GM12878 (cell line): ENCODE measurements at regions not wholly inside any gene's neighbourhood (a gene's known extent, or its start where the extent isn't known, plus 50 kb on each side); places are given as distances from the start of the nearest gene placed in this dataset.

Experiments
- ATAC-seq: fragments of 200-7000 bp; cut with Tn5 transposase; 3 replicates; pipeline ENCODE4 v1.9.1; 2020; ENCODE audit warnings: mild to moderate bottlenecking, moderate library complexity
- BruUV-seq: library from RNA; stranded (reverse); fragments of 400-500 nt; replicated peaks from 2 replicates; lab custom pipeline; 2021; lab: Mats Ljungman, UMichigan
- CTCF ChIA-PET: fragments of 300-600 bp; sonication (Branson Sonifier 250); formaldehyde crosslinking; extraction: SDS; loops from one replicate; lab custom pipeline; 2021; ENCODE audit warnings: inconsistent platforms; lab: Yijun Ruan, JAX
- POLR2A ChIA-PET: fragments of 350-600 bp; formaldehyde crosslinking; extraction: SDS; loops from one replicate; lab custom pipeline; 2021; ENCODE audit warnings: inconsistent platforms; lab: Charles Lee
- RAD21 ChIA-PET: fragments of 300-600 bp; sonication (Branson Sonifier 250); formaldehyde crosslinking; loops from one replicate; lab custom pipeline; 2023; ENCODE audit warnings: antibody characterized with exemption; ENCODE audit not compliant: unreplicated experiment; lab: Charles Lee
- SMC1A ChIA-PET: fragments of 300-600 bp; sonication (Branson Sonifier 250); formaldehyde crosslinking; loops from one replicate; lab custom pipeline; 2023; ENCODE audit not compliant: unreplicated experiment, uncharacterized antibody; lab: Charles Lee
- DNase-seq: peaks from one replicate; pipeline ENCODE4 v3.0.0-alpha.2; 2011; ENCODE audit warnings: low read depth, low spot score
- FAIRE-seq: peaks from 3 replicates; lab custom pipeline; 2011; peaks lifted over from hg19 to GRCh38; lab: Jason Lieb, UNC
- H2AFZ ChIP-seq: 2 replicates; pipeline ENCODE4 v1.6.0; 2011; ENCODE audit warnings: low read depth, low read length, control low read depth; ENCODE audit not compliant: control insufficient read depth
- H3K27ac ChIP-seq: 2 replicates; pipeline ENCODE4 v1.5.1; 2011; ENCODE audit warnings: control low read depth; ENCODE audit not compliant: control insufficient read depth, insufficient read depth
- H3K27me3 ChIP-seq, 2 experiments: replicated peaks in 1 of 2; 2 replicates each; pipeline versions ENCODE4 v1.6.0 to v1.6.1; 2011; ENCODE audit warnings: low read length in 1 of 2; ENCODE audit not compliant: control insufficient read depth in 2 of 2, insufficient read depth in 2 of 2
- H3K36me3 ChIP-seq, 2 experiments: 2 replicates each; pipeline ENCODE4 v1.5.1; 2011; ENCODE audit warnings: low read length in 1 of 2; ENCODE audit not compliant: control insufficient read depth in 2 of 2, insufficient read depth in 2 of 2
- H3K4me1 ChIP-seq: 2 replicates; pipeline ENCODE4 v1.6.1; 2011; ENCODE audit warnings: mild to moderate bottlenecking, low read length, moderate library complexity, mixed read lengths; ENCODE audit not compliant: control insufficient read depth, insufficient read depth
- H3K4me2 ChIP-seq: 2 replicates; pipeline ENCODE4 v1.6.0; 2011; ENCODE audit warnings: control low read depth; ENCODE audit not compliant: control insufficient read depth, insufficient read depth
- H3K4me3 ChIP-seq: fragments of 200-600 bp; sonication (generic); 2 replicates; pipeline ENCODE4 v1.5.1; 2016
- H3K79me2 ChIP-seq: 2 replicates; pipeline ENCODE4 v1.6.0; 2011; ENCODE audit warnings: low read length; ENCODE audit not compliant: control insufficient read depth, insufficient read depth
- H3K9ac ChIP-seq: 2 replicates; pipeline ENCODE4 v1.8.0; 2011; ENCODE audit warnings: low read length, control low read depth, mixed read lengths; ENCODE audit not compliant: control insufficient read depth, insufficient read depth
- H3K9me3 ChIP-seq: replicated peaks from 3 replicates; pipeline ENCODE4 v1.5.1; 2011; ENCODE audit warnings: mild to moderate bottlenecking, low read length; ENCODE audit not compliant: control insufficient read depth, insufficient read depth
- H4K20me1 ChIP-seq: 2 replicates; pipeline ENCODE4 v1.6.0; 2011; ENCODE audit not compliant: control insufficient read depth, insufficient read depth
- FOXK2 ChIP-seq: fragments of 450-650 bp; IDR thresholded peaks from 2 replicates; pipeline ENCODE4 v1.6.1; 2017; ENCODE audit warnings: mild to moderate bottlenecking, moderate library complexity
- FOXM1 ChIP-seq: IDR thresholded peaks from 2 replicates; pipeline ENCODE4 v1.6.1; 2012; ENCODE audit warnings: low read depth, mild to moderate bottlenecking, inconsistent platforms, low read length, moderate library complexity
- GABPA ChIP-seq: IDR thresholded peaks from 2 replicates; pipeline ENCODE4 v1.6.1; 2014; ENCODE audit warnings: antibody characterized with exemption, low read depth, mild to moderate bottlenecking, inconsistent platforms
- IKZF2 ChIP-seq, 2 experiments: fragments of 450-650 bp; IDR thresholded peaks; 2 replicates each; pipeline ENCODE4 v1.6.1; 2017; ENCODE audit warnings: mild to moderate bottlenecking in 2 of 2, moderate library complexity in 2 of 2
- NFYA ChIP-seq: IDR thresholded peaks from 2 replicates; pipeline ENCODE4 v1.6.1; 2011; ENCODE audit warnings: low read depth, mild to moderate bottlenecking, low read length, improper control_type of control experiment, borderline replicate concordance
- NR2C1 ChIP-seq: fragments of 450-650 bp; IDR thresholded peaks from 2 replicates; pipeline ENCODE4 v1.6.1; 2017; ENCODE audit warnings: antibody characterized with exemption, mild to moderate bottlenecking, moderate library complexity
- SP1 ChIP-seq: IDR thresholded peaks from one replicate; pipeline ENCODE4 v1.6.1; 2011; ENCODE audit warnings: low read depth, low read length
- ZSCAN29 ChIP-seq: fragments of 450-650 bp; IDR thresholded peaks from 2 replicates; pipeline ENCODE4 v1.6.1; 2017; ENCODE audit warnings: mild to moderate bottlenecking, moderate library complexity
- whole genome bisulfite sequencing: methylation state at CpG from one replicate; pipeline ENCODE4 v1.1.6; 2016; ENCODE audit warnings: low lambda C conversion rate; ENCODE audit not compliant: insufficient replicate concordance, insufficient coverage; ENCODE audit errors: missing lambda C conversion rate; 5-methylcytosine and 5-hydroxymethylcytosine counted together
- in situ Hi-C: fragments of 300-500 bp; cut with MboI; formaldehyde crosslinking; loops from 9 replicates; pipeline ENCODE4 v1.14.3; 2018; ENCODE audit warnings: mixed read lengths
- intact Hi-C: fragments of 100-400 bp; cut with micrococcal nuclease; formaldehyde crosslinking; loops from one replicate; pipeline ENCODE4 v1.14.2; 2022; ENCODE audit not compliant: unreplicated experiment
- TF ChIP-seq, protein P1 (sequence below): fragments of 450-650 bp; formaldehyde crosslinking; IDR thresholded peaks from 2 replicates; pipeline ENCODE4 v1.4.0; 2022; ENCODE audit warnings: mild to moderate bottlenecking, moderate library complexity
- TF ChIP-seq, protein P2 (sequence below): IDR thresholded peaks from 2 replicates; pipeline ENCODE4 v1.6.1; 2011; ENCODE audit warnings: mild to moderate bottlenecking, low read depth, low read length, moderate library complexity; ENCODE audit not compliant: insufficient replicate concordance
- TF ChIP-seq, protein P3 (sequence below): fragments of 450-650 bp; IDR thresholded peaks from 2 replicates; pipeline ENCODE4 v1.6.1; 2016; ENCODE audit warnings: mild to moderate bottlenecking
- TF ChIP-seq, protein P4 (sequence below): IDR thresholded peaks from 2 replicates; pipeline ENCODE4 v1.6.1; 2011; ENCODE audit warnings: borderline replicate concordance, low read depth, mild to moderate bottlenecking, moderate library complexity, low read length; ENCODE audit not compliant: insufficient read depth, poor library complexity, severe bottlenecking
- TF ChIP-seq, protein P5 (sequence below): fragments of 450-650 bp; IDR thresholded peaks from 2 replicates; pipeline ENCODE4 v1.6.1; 2017; ENCODE audit warnings: mild to moderate bottlenecking

DNA sequence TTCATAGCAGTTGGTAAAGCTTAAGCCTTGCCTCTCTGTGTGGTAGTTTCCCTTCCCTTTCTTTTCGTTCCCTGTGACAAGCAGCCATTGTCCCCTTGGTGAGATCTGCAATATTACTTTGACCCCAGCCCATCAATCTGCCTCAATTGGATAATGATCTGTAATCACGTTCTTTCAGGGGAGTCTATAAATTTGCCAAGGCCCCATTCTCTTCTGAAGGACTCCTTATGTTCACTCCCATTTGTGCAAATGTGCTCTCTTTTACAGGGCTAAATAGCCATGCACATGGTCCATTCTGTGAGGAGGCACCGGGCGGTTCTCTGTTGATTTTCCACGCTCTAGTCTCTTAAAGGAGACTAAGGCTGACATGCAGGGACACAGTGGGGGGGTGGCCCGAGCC, 660.4 kb upstream of the SLC35B3 start (continued):
- TF ChIP-seq, protein P1, sequence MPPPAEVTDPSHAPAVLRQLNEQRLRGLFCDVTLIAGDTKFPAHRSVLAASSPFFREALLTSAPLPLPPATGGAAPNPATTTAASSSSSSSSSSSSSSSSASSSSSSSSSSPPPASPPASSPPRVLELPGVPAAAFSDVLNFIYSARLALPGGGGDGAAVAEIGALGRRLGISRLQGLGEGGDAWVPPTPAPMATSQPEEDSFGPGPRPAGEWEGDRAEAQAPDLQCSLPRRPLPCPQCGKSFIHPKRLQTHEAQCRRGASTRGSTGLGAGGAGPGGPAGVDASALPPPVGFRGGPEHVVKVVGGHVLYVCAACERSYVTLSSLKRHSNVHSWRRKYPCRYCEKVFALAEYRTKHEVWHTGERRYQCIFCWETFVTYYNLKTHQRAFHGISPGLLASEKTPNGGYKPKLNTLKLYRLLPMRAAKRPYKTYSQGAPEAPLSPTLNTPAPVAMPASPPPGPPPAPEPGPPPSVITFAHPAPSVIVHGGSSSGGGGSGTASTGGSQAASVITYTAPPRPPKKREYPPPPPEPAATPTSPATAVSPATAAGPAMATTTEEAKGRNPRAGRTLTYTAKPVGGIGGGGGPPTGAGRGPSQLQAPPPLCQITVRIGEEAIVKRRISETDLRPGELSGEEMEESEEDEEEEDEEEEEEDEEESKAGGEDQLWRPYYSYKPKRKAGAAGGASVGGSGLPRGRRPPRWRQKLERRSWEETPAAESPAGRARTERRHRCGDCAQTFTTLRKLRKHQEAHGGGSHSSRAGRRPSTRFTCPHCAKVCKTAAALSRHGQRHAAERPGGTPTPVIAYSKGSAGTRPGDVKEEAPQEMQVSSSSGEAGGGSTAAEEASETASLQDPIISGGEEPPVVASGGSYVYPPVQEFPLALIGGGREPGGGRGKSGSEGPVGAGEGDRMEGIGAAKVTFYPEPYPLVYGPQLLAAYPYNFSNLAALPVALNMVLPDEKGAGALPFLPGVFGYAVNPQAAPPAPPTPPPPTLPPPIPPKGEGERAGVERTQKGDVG (CRISPR knock-in tag), result no peak

DNA sequence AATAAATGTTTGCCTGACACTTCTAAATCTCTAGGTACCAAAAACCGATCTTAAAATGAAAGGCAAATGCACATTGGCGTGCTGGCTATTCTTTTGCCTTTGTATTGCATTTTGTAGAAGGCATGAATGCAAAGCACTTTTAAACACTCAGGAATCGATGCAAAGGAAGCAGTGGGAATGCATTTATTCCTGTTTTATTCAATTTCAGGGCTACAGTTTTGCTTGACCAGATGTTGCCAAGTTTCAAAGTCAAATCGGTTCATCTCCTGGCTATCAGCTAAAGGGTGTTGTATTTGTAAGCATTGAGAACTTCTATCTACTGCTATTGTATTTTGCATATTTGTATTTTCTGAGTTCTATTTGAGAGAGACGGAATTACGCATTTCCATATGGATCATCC, 659.8 kb upstream of the SLC35B3 start:
- no peak overlapping the region for H3K27ac ChIP-seq
- intact Hi-C loops, result no loop called here
- H3K4me3 ChIP-seq, result no peak overlapping the region
- POLR2A ChIA-PET, result no interaction called here
- no peaks in the 10 kb centered on the region for H3K79me2 ChIP-seq
- BruUV-seq, result no TSS peak
- H3K36me3 ChIP-seq, result no peaks in the 10 kb centered on the region
- RAD21 ChIA-PET, result no interaction called here
- 24% methylated on average over 6 of the region's 6 CpGs for WGBS
- no peaks in the 10 kb centered on the region for H3K4me1 ChIP-seq
- ATAC-seq, result no peak
- no peak for DNase-seq
- CTCF ChIA-PET, result no interaction called here
- H3K4me2 ChIP-seq, result no peak overlapping the region
- in situ Hi-C loops, result no loop called here
- no peak overlapping the region for H2AFZ ChIP-seq
- H3K9ac ChIP-seq, result no peak overlapping the region
- SMC1A ChIA-PET, result no interaction called here
- H4K20me1 ChIP-seq, result no peaks in the 10 kb centered on the region
- no peak for FAIRE-seq
- no peaks in the 10 kb centered on the region for H3K9me3 ChIP-seq
- no peaks in the 10 kb centered on the region for H3K27me3 ChIP-seq
- TF ChIP-seq, protein P2, sequence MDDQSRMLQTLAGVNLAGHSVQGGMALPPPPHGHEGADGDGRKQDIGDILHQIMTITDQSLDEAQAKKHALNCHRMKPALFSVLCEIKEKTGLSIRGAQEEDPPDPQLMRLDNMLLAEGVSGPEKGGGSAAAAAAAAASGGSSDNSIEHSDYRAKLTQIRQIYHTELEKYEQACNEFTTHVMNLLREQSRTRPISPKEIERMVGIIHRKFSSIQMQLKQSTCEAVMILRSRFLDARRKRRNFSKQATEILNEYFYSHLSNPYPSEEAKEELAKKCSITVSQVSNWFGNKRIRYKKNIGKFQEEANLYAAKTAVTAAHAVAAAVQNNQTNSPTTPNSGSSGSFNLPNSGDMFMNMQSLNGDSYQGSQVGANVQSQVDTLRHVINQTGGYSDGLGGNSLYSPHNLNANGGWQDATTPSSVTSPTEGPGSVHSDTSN, result no peak
- TF ChIP-seq, protein P3, sequence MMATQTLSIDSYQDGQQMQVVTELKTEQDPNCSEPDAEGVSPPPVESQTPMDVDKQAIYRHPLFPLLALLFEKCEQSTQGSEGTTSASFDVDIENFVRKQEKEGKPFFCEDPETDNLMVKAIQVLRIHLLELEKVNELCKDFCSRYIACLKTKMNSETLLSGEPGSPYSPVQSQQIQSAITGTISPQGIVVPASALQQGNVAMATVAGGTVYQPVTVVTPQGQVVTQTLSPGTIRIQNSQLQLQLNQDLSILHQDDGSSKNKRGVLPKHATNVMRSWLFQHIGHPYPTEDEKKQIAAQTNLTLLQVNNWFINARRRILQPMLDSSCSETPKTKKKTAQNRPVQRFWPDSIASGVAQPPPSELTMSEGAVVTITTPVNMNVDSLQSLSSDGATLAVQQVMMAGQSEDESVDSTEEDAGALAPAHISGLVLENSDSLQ, result no peak
- TF ChIP-seq, protein P4, sequence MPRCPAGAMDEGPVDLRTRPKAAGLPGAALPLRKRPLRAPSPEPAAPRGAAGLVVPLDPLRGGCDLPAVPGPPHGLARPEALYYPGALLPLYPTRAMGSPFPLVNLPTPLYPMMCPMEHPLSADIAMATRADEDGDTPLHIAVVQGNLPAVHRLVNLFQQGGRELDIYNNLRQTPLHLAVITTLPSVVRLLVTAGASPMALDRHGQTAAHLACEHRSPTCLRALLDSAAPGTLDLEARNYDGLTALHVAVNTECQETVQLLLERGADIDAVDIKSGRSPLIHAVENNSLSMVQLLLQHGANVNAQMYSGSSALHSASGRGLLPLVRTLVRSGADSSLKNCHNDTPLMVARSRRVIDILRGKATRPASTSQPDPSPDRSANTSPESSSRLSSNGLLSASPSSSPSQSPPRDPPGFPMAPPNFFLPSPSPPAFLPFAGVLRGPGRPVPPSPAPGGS, result no peak
- TF ChIP-seq SP1 (no peak), IKZF2 (IDR thresholded peaks at IDR 0.05) (no peak), ZSCAN29 (no peak), FOXK2 (no peak), NFYA (no peak), NR2C1 (no peak), FOXM1 (no peak), GABPA (no peak)
- TF ChIP-seq, protein P5, sequence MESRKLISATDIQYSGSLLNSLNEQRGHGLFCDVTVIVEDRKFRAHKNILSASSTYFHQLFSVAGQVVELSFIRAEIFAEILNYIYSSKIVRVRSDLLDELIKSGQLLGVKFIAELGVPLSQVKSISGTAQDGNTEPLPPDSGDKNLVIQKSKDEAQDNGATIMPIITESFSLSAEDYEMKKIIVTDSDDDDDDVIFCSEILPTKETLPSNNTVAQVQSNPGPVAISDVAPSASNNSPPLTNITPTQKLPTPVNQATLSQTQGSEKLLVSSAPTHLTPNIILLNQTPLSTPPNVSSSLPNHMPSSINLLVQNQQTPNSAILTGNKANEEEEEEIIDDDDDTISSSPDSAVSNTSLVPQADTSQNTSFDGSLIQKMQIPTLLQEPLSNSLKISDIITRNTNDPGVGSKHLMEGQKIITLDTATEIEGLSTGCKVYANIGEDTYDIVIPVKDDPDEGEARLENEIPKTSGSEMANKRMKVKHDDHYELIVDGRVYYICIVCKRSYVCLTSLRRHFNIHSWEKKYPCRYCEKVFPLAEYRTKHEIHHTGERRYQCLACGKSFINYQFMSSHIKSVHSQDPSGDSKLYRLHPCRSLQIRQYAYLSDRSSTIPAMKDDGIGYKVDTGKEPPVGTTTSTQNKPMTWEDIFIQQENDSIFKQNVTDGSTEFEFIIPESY, result no peak
